Upper lobe of left lung (tissue), 6 donors: ENCODE measurements at regions not wholly inside any gene's neighbourhood (a gene's known extent, or its start where the extent isn't known, plus 50 kb on each side); places are given as distances from the start of the nearest gene placed in this dataset.

Experiments
- ATAC-seq, 2 donors: fragments of 200-7000 bp; cut with Tn5 transposase; one replicate each; pipeline ENCODE4 v1.9.1; 2022; ENCODE audit warnings: mild to moderate bottlenecking in 2 of 2, moderate library complexity in 2 of 2; ENCODE audit not compliant: low FRiP score in 2 of 2
- DNase-seq, 2 donors: peaks; one replicate each; pipeline ENCODE4 v3.0.0-alpha.2; 2019 to 2020
- H3K27ac ChIP-seq, 4 donors: fragments of 200-600 bp; sonication (generic); one replicate each; pipeline ENCODE4 v1.5.1; 2016 to 2019
- H3K27me3 ChIP-seq, 4 donors: fragments of 200-600 bp; sonication (generic); one replicate each; pipeline ENCODE4 v1.5.1; 2017 to 2019
- H3K36me3 ChIP-seq, 4 donors: fragments of 200-600 bp; sonication (generic); one replicate each; pipeline ENCODE4 v1.5.1; 2016 to 2019
- H3K4me1 ChIP-seq, 4 donors: fragments of 200-600 bp; sonication (generic); one replicate each; pipeline ENCODE4 v1.5.1; 2018 to 2019
- H3K4me3 ChIP-seq, 4 donors: fragments of 200-600 bp; sonication (generic); one replicate each; pipeline ENCODE4 v1.5.1; 2017 to 2019; ENCODE audit warnings: mild to moderate bottlenecking in 2 of 4, moderate library complexity in 1 of 4
- H3K9me3 ChIP-seq, 4 donors: fragments of 200-600 bp; sonication (generic); one replicate each; pipeline ENCODE4 v1.5.1; 2018 to 2019
- EP300 ChIP-seq, 4 donors: sonication (generic); formaldehyde crosslinking; IDR thresholded peaks; one replicate each; pipeline ENCODE4 v1.5.1; 2017; ENCODE audit warnings: antibody characterized with exemption in 4 of 4, control low read depth in 2 of 4
- POLR2A ChIP-seq, 4 donors: fragments of 450-650 bp; IDR thresholded peaks; one replicate each; pipeline ENCODE4 v1.5.1; 2016 to 2017; ENCODE audit warnings: antibody characterized with exemption in 4 of 4, mild to moderate bottlenecking in 2 of 4
- POLR2AphosphoS5 ChIP-seq, 2 donors: sonication (generic); formaldehyde crosslinking; IDR thresholded peaks; one replicate each; pipeline ENCODE4 v1.5.1; 2017; ENCODE audit warnings: antibody characterized with exemption in 2 of 2
- WGBS, 2 donors: methylation state at CpG; one replicate each; pipeline ENCODE4 v1.1.5; 2017 to 2018; 5-methylcytosine and 5-hydroxymethylcytosine counted together
- TF ChIP-seq, protein P1 (sequence below), 6 experiments: fragments of 450-650 bp in 4 of 6; fragments of 200-600 bp in 2 of 6; sonication (generic) in 2 of 6; IDR thresholded peaks; one replicate each; pipeline ENCODE4 v1.5.1; 2016 to 2019; ENCODE audit warnings: antibody characterized with exemption in 6 of 6
- donor health status: DM: no; HTN: no; CAD: no; lungs with moderate emphysema.
- donor health status: DM: no; HTN: yes; CAD: no; lungs with severe emphysema.

DNA sequence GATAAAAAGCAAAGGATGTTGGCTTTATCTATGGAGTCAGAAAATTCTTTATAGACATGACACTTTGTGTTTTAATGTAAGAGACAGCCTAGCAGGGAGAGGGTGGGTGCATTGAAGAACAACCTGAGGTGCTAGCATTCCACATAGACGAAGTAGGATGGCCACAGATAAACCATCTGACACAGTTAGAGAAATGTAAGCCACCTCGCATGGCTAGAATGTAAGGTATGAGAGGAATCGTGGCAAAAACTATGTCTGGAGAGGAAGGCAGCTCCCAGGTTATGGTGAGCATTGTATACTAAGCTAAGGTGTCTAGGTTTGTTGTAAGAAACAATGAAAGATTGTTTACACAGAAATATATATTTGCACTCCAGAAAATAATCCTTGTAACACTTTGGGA, 194.0 kb upstream of the SLITRK3 start:
- H3K4me3 ChIP-seq: no peak overlapping the region
- no peaks in the 10 kb centered on the region for H3K36me3 ChIP-seq
- H3K4me1 ChIP-seq: no peaks in the 10 kb centered on the region
- no peaks in the 10 kb centered on the region for H3K27me3 ChIP-seq
- no peaks in the 10 kb centered on the region for H3K9me3 ChIP-seq
- no peak overlapping the region for H3K27ac ChIP-seq
- DNase-seq: no peak
- TF ChIP-seq, protein P1, sequence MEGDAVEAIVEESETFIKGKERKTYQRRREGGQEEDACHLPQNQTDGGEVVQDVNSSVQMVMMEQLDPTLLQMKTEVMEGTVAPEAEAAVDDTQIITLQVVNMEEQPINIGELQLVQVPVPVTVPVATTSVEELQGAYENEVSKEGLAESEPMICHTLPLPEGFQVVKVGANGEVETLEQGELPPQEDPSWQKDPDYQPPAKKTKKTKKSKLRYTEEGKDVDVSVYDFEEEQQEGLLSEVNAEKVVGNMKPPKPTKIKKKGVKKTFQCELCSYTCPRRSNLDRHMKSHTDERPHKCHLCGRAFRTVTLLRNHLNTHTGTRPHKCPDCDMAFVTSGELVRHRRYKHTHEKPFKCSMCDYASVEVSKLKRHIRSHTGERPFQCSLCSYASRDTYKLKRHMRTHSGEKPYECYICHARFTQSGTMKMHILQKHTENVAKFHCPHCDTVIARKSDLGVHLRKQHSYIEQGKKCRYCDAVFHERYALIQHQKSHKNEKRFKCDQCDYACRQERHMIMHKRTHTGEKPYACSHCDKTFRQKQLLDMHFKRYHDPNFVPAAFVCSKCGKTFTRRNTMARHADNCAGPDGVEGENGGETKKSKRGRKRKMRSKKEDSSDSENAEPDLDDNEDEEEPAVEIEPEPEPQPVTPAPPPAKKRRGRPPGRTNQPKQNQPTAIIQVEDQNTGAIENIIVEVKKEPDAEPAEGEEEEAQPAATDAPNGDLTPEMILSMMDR (IDR thresholded peaks at IDR 0.05): no peak
- TF ChIP-seq POLR2A (IDR thresholded peaks at IDR 0.05) (no peak), EP300 (IDR thresholded peaks at IDR 0.05) (no peak), POLR2AphosphoS5 (IDR thresholded peaks at IDR 0.05) (no peak)
- ATAC-seq: no peak
- 64 to 67% methylated on average over 3 of the region's 3 CpGs for WGBS, 2 donors

DNA sequence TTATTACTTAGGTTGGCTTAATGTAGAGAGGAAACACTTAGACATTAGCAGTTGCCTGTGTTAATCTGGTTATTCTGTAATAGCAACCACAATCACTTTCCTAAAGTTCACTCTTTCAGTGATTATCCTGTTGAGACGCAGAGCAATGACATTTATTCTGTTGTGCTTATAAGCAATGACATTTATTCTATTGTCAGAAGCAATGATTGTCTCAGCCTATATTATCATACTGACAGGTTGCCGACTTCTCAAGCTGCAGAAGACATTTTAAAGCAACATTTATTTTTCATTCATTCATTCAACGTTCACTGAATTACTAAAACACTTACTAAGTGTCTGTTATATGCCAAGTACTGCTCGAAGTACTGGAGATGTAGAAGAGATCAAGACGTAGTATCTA, 193.5 kb upstream of the SLITRK3 start:
- H3K4me3 ChIP-seq: no peak overlapping the region
- H3K4me1 ChIP-seq: no peaks in the 10 kb centered on the region
- H3K27me3 ChIP-seq: no peaks in the 10 kb centered on the region
- DNase-seq (no peak), ATAC-seq (no peak)
- no peaks in the 10 kb centered on the region for H3K36me3 ChIP-seq
- TF ChIP-seq POLR2A (IDR thresholded peaks at IDR 0.05): no peak
- TF ChIP-seq, protein P1 (IDR thresholded peaks at IDR 0.05): no peak
- TF ChIP-seq POLR2AphosphoS5 (IDR thresholded peaks at IDR 0.05): no peak
- TF ChIP-seq EP300 (IDR thresholded peaks at IDR 0.05): no peak
- H3K27ac ChIP-seq: no peak overlapping the region
- WGBS, 2 donors: 72 to 75% methylated on average over 5 of the region's 5 CpGs
- no peaks in the 10 kb centered on the region for H3K9me3 ChIP-seq

DNA sequence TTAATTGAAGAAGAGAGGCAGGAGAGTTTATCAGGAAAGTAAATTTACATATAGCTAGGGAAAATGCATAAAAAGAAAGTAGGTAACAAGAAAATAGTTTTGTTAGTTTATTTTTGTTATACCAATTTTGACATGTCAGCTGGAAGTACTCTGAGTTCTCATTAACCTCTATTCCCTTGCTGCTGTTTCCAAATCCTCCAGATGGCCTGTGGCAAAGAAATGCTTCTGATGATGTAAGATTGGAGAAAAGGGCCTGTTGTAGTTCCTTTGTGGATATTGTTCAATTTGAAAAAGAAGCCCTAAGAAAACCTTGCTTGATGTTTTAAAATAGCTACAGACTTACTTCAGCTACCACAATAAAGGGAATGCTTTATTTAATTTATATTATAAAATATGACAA, 192.9 kb upstream of the SLITRK3 start:
- DNase-seq: no peak
- Histone ChIP-seq H3K27ac (no peak overlapping the region), H3K4me3 (no peak overlapping the region), H3K36me3 (no peaks in the 10 kb centered on the region), H3K9me3 (no peaks in the 10 kb centered on the region), H3K27me3 (no peaks in the 10 kb centered on the region), H3K4me1 (no peaks in the 10 kb centered on the region)
- TF ChIP-seq POLR2A (IDR thresholded peaks at IDR 0.05) (no peak), EP300 (IDR thresholded peaks at IDR 0.05) (no peak), POLR2AphosphoS5 (IDR thresholded peaks at IDR 0.05) (no peak)
- TF ChIP-seq, protein P1 (IDR thresholded peaks at IDR 0.05): no peak
- no peak for ATAC-seq

DNA sequence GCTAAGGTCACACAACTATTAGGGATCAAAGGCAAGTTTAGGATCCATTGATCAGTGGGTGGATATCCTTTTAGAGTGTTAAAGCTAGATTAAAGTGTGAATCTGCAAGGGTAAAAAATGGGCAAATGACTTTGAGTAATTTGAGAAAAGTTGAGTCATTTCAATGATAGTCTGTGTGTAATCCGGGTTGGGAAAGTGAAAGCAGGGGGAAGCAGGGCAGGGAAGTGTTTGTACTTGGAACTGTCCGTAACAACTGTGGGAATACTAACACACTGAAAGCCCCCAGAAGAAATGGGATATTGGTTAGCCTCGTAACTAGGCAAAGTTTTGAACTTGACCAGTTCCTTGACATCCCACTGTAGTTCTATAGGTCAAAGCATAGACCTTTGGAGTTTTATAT, 187.2 kb upstream of the SLITRK3 start:
- no peaks in the 10 kb centered on the region for H3K27me3 ChIP-seq
- H3K36me3 ChIP-seq: no peaks in the 10 kb centered on the region
- H3K4me3 ChIP-seq: no peak overlapping the region
- H3K4me1 ChIP-seq: no peaks in the 10 kb centered on the region
- no peak overlapping the region for H3K27ac ChIP-seq
- ATAC-seq (no peak), DNase-seq (no peak)
- no peaks in the 10 kb centered on the region for H3K9me3 ChIP-seq
- 86 to 92% methylated on average over 3 of the region's 3 CpGs for WGBS, 2 donors
- no peak for TF ChIP-seq POLR2A (IDR thresholded peaks at IDR 0.05)
- TF ChIP-seq POLR2AphosphoS5 (IDR thresholded peaks at IDR 0.05): no peak
- TF ChIP-seq, protein P1 (IDR thresholded peaks at IDR 0.05): no peak
- TF ChIP-seq EP300 (IDR thresholded peaks at IDR 0.05): no peak

DNA sequence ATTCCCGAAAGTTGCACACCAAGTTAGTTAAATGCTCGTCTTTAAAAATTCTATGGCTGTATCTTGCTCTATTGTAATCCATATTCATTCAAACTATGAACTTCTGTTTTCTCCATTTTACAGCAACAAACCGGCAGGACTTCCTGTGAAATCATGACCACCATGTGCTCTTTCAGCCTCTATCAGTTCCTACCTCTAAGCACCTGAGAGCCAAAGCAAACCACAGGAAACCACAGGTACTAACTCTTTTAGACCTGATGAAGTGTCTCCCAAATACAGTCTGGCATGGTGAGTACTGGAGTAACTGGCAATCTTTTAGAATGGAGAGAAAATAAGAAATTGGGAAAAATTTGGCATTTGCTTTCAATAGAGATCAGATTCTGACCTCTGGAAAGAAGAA, 186.5 kb upstream of the SLITRK3 start:
- 71 to 81% methylated on average over 3 of the region's 3 CpGs for whole genome bisulfite sequencing, 2 donors
- ATAC-seq: no peak

More for the DNA sequence above, 186.5 kb upstream of the SLITRK3 start:
- H3K4me1 ChIP-seq: no peaks in the 10 kb centered on the region
- DNase-seq: no peak
- H3K27me3 ChIP-seq: no peaks in the 10 kb centered on the region
- H3K4me3 ChIP-seq: no peak overlapping the region
- H3K36me3 ChIP-seq: no peaks in the 10 kb centered on the region
- TF ChIP-seq, protein P1 (IDR thresholded peaks at IDR 0.05): no peak
- TF ChIP-seq EP300 (IDR thresholded peaks at IDR 0.05) (no peak), POLR2A (IDR thresholded peaks at IDR 0.05) (no peak), POLR2AphosphoS5 (IDR thresholded peaks at IDR 0.05) (no peak)
- H3K27ac ChIP-seq: no peak overlapping the region
- no peaks in the 10 kb centered on the region for H3K9me3 ChIP-seq
